ENCODE measurements at regions not wholly inside any gene's neighbourhood (a gene's known extent, or its start where the extent isn't known, plus 50 kb on each side); places are given as distances from the start of the nearest gene placed in this dataset.
"Not testable (repeated sequence)": the region's sequence is repeated elsewhere in the genome, so short reads cannot be mapped to it uniquely, and the experiment has no call there.

DNA sequence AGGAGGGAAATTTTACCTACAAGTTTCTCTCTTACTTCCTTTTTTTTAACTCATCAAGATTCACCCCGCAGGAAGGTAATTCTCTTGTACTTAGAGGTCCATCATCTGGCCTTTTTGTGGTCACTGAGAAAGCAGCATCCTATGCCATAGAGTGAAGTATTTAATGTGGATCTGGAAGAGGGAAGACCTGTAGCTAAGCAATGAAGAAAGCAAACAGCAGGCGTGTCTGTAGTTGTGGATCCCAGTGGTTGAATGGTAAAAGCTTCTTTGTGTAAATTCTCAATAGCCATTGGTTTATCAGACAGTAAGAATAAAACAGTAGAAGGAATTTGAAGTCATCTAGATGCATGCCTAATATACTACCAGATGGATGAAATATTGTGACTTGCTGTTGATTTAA, 196.4 kb downstream of the ANKRD7 start:
- H3K4me3 ChIP-seq (ENCODE audit: insufficient read depth, low read length, poor library complexity, severe bottlenecking), result no peak overlapping the region
- H3K9me2 ChIP-seq (replicated peaks; ENCODE audit: insufficient read depth, low read length), result no peaks in the 10 kb centered on the region
- H3K27me3 ChIP-seq (ENCODE audit: low read length), result no peaks in the 10 kb centered on the region
- no peak overlapping the region for H3K27ac ChIP-seq (ENCODE audit: low read depth, low read length)
- H3K4me2 ChIP-seq (ENCODE audit: low read depth, low read length, poor library complexity, severe bottlenecking), result no peak overlapping the region
- no peaks in the 10 kb centered on the region for H3K36me3 ChIP-seq (ENCODE audit: low read length)
- H3K79me2 ChIP-seq (ENCODE audit: insufficient read depth, low read length), result no peaks in the 10 kb centered on the region
- H3K9me3 ChIP-seq (ENCODE audit: insufficient read depth, low read length), result no peaks in the 10 kb centered on the region
- no peak overlapping the region for H2AFZ ChIP-seq (ENCODE audit: low read depth, low read length, severe bottlenecking)
- H4K20me1 ChIP-seq (ENCODE audit: low read depth, low read length), result no peaks in the 10 kb centered on the region
- no peaks in the 10 kb centered on the region for H3F3A ChIP-seq (ENCODE audit: insufficient read depth)
- no peak overlapping the region for H3K9ac ChIP-seq (ENCODE audit: low read length)
- TF ChIP-seq CTCF (IDR thresholded peaks at IDR 0.05; ENCODE audit: insufficient read depth, low read length, poor library complexity, severe bottlenecking) (no peak), EZH2phosphoT487 (conservative IDR thresholded peaks at IDR 0.05; ENCODE audit: low read length) (no peak)

- no peaks in the 10 kb centered on the region for H3K27me3 ChIP-seq (ENCODE audit: low read length)
- H2AFZ ChIP-seq (ENCODE audit: low read depth, low read length, severe bottlenecking), result no peak overlapping the region
- no peak overlapping the region for H3K27ac ChIP-seq (ENCODE audit: low read depth, low read length)
- no peaks in the 10 kb centered on the region for H3K36me3 ChIP-seq (ENCODE audit: low read length)
- H3F3A ChIP-seq (ENCODE audit: insufficient read depth), result no peaks in the 10 kb centered on the region
- H3K9me3 ChIP-seq (ENCODE audit: insufficient read depth, low read length), result no peaks in the 10 kb centered on the region
- no peaks in the 10 kb centered on the region for H3K9me2 ChIP-seq (replicated peaks; ENCODE audit: insufficient read depth, low read length)
- H3K79me2 ChIP-seq (ENCODE audit: insufficient read depth, low read length), result no peaks in the 10 kb centered on the region
- H3K9ac ChIP-seq (ENCODE audit: low read length), result no peak overlapping the region
- H3K4me3 ChIP-seq (ENCODE audit: insufficient read depth, low read length, poor library complexity, severe bottlenecking), result no peak overlapping the region
- H4K20me1 ChIP-seq (ENCODE audit: low read depth, low read length), result no peaks in the 10 kb centered on the region
- no peak overlapping the region for H3K4me2 ChIP-seq (ENCODE audit: low read depth, low read length, poor library complexity, severe bottlenecking)
- TF ChIP-seq CTCF (IDR thresholded peaks at IDR 0.05; ENCODE audit: insufficient read depth, low read length, poor library complexity, severe bottlenecking) (no peak), EZH2phosphoT487 (conservative IDR thresholded peaks at IDR 0.05; ENCODE audit: low read length) (no peak)
Measured at GRCh38 chr7:118429141-118429540, 204.6 kb downstream of the ANKRD7 start.

DNA sequence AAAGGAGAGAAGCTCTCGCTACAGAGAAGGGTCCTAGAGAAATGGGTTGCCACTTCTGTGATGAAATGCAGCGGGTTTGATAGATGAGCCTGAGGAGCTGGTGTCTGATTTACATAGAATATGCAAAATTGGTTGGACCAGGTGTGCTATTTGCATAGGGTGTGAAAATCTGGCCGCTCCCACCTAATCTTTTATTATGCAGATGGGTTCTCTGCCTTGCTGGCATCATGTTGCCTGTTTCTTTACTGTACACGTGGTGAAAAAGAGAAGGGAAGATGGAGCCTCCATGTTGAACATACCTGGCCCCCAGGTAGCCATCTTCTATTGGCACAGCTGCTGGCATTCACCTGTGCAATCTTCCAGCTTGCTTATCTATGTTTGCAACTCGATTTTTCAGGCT, 212.2 kb downstream of the ANKRD7 start:
- no peak overlapping the region for H2AFZ ChIP-seq (ENCODE audit: low read depth, low read length, severe bottlenecking)
- no peaks in the 10 kb centered on the region for H3F3A ChIP-seq (ENCODE audit: insufficient read depth)
- H4K20me1 ChIP-seq (ENCODE audit: low read depth, low read length), result no peaks in the 10 kb centered on the region
- H3K27me3 ChIP-seq (ENCODE audit: low read length), result no peaks in the 10 kb centered on the region
- no peaks in the 10 kb centered on the region for H3K9me2 ChIP-seq (replicated peaks; ENCODE audit: insufficient read depth, low read length)
- TF ChIP-seq EZH2phosphoT487 (conservative IDR thresholded peaks at IDR 0.05; ENCODE audit: low read length) (no peak), CTCF (IDR thresholded peaks at IDR 0.05; ENCODE audit: insufficient read depth, low read length, poor library complexity, severe bottlenecking) (no peak)
- no peak overlapping the region for H3K9ac ChIP-seq (ENCODE audit: low read length)
- no peaks in the 10 kb centered on the region for H3K36me3 ChIP-seq (ENCODE audit: low read length)
- no peak overlapping the region for H3K4me2 ChIP-seq (ENCODE audit: low read depth, low read length, poor library complexity, severe bottlenecking)
- H3K9me3 ChIP-seq (ENCODE audit: insufficient read depth, low read length), result 0 out of 2 replicates have a peak, but pooled peaks cover 3% of the 10 kb centered on the region
- no peaks in the 10 kb centered on the region for H3K79me2 ChIP-seq (ENCODE audit: insufficient read depth, low read length)
- H3K4me3 ChIP-seq (ENCODE audit: insufficient read depth, low read length, poor library complexity, severe bottlenecking), result no peak overlapping the region
- H3K27ac ChIP-seq (ENCODE audit: low read depth, low read length), result no peak overlapping the region

GRCh38 chr7:118449030-118449429, 224.5 kb downstream of the ANKRD7 start:
- not testable (repeated sequence) for H3K9me2 ChIP-seq (replicated peaks; ENCODE audit: insufficient read depth, low read length); H3K36me3 ChIP-seq (ENCODE audit: low read length); H3K4me2 ChIP-seq (ENCODE audit: low read depth, low read length, poor library complexity, severe bottlenecking); H3K27ac ChIP-seq (ENCODE audit: low read depth, low read length); H3K9ac ChIP-seq (ENCODE audit: low read length); H3K27me3 ChIP-seq (ENCODE audit: low read length); H3K9me3 ChIP-seq (ENCODE audit: insufficient read depth, low read length); H3F3A ChIP-seq (ENCODE audit: insufficient read depth); H3K4me3 ChIP-seq (ENCODE audit: insufficient read depth, low read length, poor library complexity, severe bottlenecking); H4K20me1 ChIP-seq (ENCODE audit: low read depth, low read length); H2AFZ ChIP-seq (ENCODE audit: low read depth, low read length, severe bottlenecking); H3K79me2 ChIP-seq (ENCODE audit: insufficient read depth, low read length)
